IPS-NIHi7 (cell line): ENCODE measurements at regions not wholly inside any gene's neighbourhood (a gene's known extent, or its start where the extent isn't known, plus 50 kb on each side); places are given as distances from the start of the nearest gene placed in this dataset.
A peak's percentile ranks its signal among the peaks of the same experiment; 100 is the strongest.
"Not testable (repeated sequence)": the region's sequence is repeated elsewhere in the genome, so short reads cannot be mapped to it uniquely, and the experiment has no call there.

Experiments
- DNase-seq: peaks from one replicate; pipeline ENCODE4 v3.0.0; 2012; ENCODE audit warnings: mixed read lengths; ENCODE audit errors: extremely low spot score

GRCh38 chr7:110472419-110472818 lies 618.5 kb upstream of the LRRN3 start:
- DNase-seq, result not testable (repeated sequence)

GRCh38 chr7:110480964-110481363 lies 610.0 kb upstream of the LRRN3 start:
- no peak for DNase-seq

- no peak for DNase-seq
These were observed 607.4 kb upstream of the LRRN3 start for GRCh38 chr7:110483553-110483952.

GRCh38 chr7:110484356-110484755 lies 606.6 kb upstream of the LRRN3 start:
- no peak for DNase-seq

- DNase-seq, result no peak
These were observed 604.4 kb upstream of the LRRN3 start for GRCh38 chr7:110486549-110486948.

GRCh38 chr7:110502888-110503465 lies 588.0 kb upstream of the LRRN3 start:
- no peak for DNase-seq

GRCh38 chr7:110507369-110507768 lies 583.6 kb upstream of the LRRN3 start:
- no peak for DNase-seq

GRCh38 chr7:110507832-110508231 lies 583.1 kb upstream of the LRRN3 start:
- DNase-seq, result no peak

- not testable (repeated sequence) for DNase-seq
These were observed 575.9 kb upstream of the LRRN3 start for GRCh38 chr7:110514975-110515551.

- DNase-seq, result no peak
These were observed 571.1 kb upstream of the LRRN3 start for GRCh38 chr7:110519851-110520250.

GRCh38 chr7:110521357-110521911 lies 569.5 kb upstream of the LRRN3 start:
- DNase-seq, result no peak

GRCh38 chr7:110522061-110522760 lies 568.7 kb upstream of the LRRN3 start:
- no peak for DNase-seq

- DNase-seq, result peak; percentile 39
These were observed 568.1 kb upstream of the LRRN3 start for GRCh38 chr7:110522761-110523200.

GRCh38 chr7:110529175-110529574 lies 561.8 kb upstream of the LRRN3 start:
- no peak for DNase-seq

- no peak for DNase-seq
These were observed 559.7 kb upstream of the LRRN3 start for GRCh38 chr7:110531186-110531585.

- no peak for DNase-seq
These were observed 556.5 kb upstream of the LRRN3 start for GRCh38 chr7:110534241-110534931.

- no peak for DNase-seq
These were observed 551.7 kb upstream of the LRRN3 start for GRCh38 chr7:110539216-110539615.

GRCh38 chr7:110541962-110542361 lies 549.0 kb upstream of the LRRN3 start:
- no peak for DNase-seq

- no peak for DNase-seq
These were observed 546.7 kb upstream of the LRRN3 start for GRCh38 chr7:110544194-110544593.

GRCh38 chr7:110548372-110548771 lies 542.6 kb upstream of the LRRN3 start:
- no peak for DNase-seq

GRCh38 chr7:110557136-110557535 lies 533.8 kb upstream of the LRRN3 start:
- DNase-seq, result no peak

- DNase-seq, result not testable (repeated sequence)
These were observed 527.6 kb upstream of the LRRN3 start for GRCh38 chr7:110563286-110563685.
